ENCODE measurements at regions not wholly inside any gene's neighbourhood (a gene's known extent, or its start where the extent isn't known, plus 50 kb on each side); places are given as distances from the start of the nearest gene placed in this dataset.
"Not testable (repeated sequence)": the region's sequence is repeated elsewhere in the genome, so short reads cannot be mapped to it uniquely, and the experiment has no call there.

DNA sequence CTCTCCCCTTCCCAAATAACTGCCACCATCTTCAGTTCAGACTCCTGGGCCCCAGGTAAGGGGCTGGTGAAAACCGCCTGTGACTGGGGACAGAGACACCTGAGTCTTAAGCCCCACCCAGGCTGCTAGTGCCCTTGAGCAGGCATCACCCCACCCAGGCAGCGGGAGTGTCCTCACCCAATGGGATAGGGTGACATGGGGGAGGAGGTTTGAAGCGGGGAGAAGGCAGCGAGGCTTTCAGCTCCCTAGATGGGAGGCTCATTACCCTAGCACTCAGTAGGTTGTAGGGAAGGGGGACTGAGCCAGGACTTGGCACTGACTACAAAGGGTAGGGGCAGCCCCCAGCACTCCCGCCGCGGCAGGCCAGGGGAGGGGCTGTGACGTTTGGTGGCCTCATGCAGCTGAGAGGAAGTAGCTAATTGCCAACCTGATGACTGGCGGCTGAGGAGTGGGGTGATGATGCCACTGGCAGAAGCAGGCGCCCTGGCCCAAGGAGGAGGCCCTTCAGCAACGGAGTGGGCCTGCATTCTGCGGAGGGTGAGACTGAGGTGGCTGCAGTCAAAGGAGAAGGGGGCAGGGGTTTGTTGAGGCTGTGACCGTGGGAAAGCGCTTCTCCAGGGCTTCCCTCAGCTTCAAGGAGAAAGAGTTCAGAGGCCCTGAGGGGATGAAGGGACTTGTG, 126.9 kb downstream of the MRPL14 start:
- no peak for DNase-seq (ENCODE audit: low read depth in 2 of 2, low spot score in 1 of 2)

DNA sequence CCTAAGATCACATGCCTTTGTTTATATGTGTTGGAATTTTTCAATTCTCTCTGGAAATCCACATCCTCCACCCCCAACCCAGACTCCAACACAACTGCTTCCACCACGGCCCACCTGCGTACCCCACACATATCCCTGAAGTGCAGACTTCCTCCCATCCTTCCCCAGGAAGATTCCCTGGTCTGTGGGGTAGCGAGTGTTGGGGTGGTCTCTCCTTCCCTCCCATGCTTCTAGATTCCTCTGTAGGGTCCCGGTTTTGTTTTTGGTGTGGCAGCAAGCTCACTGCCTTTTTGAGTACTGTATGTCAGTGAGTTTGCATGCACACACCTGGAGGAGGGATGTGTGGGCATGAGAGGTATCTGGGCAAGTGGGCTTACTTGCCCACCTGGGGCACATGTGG, 127.6 kb downstream of the MRPL14 start:
- no peak for DNase-seq (ENCODE audit: low read depth in 2 of 2, low spot score in 1 of 2)

DNA sequence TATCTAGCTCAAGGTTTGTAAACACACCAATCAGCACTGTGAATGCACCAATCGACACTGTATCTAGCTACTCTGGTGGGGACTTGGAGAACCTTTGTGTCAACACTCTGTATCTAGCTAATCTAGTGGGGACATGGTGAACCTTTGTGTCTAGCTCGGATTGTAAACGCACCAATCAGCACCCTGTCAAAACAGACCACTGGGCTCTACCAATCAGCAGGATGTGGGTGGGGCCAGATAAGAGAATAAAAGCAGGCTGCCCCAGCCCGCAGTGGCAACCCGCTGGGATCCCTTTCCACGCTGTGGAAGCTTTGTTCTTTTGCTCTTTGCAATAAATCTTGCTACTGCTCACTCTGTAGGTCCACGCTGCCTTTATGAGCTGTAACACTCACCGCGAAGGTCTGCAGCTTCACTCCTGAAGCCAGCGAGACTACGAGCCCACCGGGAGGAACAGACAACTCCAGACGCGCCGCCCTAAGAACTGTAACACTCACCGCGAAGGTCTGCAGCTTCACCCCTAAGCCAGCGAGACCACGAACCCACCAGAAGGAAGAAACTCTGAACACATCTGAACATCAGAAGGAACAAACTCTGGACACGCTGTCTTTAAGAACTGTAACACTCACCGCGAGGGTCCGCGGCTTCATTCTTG, 128.5 kb downstream of the MRPL14 start:
- DNase-seq (ENCODE audit: low read depth in 2 of 2, low spot score in 1 of 2), result not testable (repeated sequence)

DNA sequence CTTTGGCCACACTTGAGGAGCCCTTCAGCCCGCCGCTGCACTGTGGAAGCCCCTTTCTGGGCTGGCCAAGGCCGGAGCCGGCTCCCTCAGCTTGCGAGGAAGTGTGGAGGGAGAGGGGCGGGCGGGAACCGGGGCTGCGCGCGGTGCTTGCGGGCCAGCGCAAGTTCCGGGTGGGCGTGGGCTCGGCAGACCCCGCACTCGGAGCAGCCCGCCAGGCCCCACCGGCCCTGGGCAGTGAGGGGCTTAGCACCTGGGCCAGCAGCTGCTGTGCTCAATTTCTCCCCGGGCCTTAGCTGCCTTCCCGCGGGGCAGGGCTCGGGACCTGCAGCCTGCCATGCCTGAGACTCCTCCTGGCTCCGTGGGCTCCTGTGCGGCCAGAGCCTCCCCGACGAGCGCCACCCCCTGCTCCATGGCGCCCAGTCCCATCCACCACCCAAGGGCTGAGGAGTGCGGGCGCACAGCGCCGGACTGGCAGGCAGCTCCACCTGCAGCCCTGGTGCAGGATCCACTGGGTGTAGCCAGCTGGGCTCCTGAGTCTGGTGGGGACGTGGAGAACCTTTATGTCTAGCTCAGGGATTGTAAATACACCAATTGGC, 129.2 kb downstream of the MRPL14 start:
- not testable (repeated sequence) for DNase-seq (ENCODE audit: low read depth in 2 of 2, low spot score in 1 of 2)

DNA sequence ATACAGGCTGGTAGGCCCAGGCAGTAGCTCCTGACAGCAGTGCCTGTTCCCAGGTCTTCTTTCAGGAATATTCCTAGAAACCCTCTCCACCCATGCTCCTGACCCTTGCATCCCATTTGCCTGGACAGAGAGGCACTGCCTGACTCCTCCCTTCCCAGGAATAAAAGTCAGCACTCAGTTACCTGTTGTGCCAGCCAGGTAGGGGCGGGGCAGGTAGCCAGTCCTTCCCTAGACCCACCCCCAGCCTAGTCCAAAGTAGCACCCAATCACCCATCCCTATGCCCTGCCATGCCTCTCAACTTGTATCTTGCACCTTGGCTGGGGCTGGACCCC, 129.9 kb downstream of the MRPL14 start:
- no peak for DNase-seq (ENCODE audit: low read depth in 2 of 2, low spot score in 1 of 2)

DNA sequence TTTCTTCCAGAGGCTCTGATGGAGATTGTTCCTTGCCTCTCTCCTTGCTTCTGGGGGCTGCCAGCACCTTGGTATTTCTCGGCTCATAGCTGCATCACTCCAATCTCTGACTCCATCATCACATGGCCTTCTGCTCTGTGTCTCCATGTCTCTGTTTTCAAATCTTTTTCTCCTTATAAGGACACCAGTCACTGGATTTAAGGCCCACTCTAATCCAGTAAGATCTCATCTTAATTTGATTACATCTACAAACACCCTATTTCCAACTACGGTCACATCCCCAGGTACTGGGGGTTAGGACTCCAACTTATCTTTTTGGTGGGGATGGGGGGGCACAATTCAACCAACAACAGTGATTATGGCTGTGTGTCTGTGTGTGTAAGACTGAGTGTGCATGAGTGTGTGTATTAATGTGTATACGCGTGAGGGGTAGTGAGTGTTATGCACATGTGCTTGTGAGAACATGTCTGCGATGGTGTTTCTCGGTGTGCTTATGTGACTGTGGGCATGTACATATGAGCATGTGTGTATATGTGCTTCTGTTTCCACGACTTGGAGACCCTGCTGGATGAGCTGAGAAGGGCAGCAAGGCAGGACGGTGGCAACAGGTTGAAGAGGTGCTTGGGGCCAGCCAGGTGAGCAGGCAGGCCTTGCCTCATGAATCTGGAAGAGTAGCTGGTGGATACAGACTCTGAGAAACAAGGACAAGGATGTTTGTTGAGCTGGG, 130.5 kb downstream of the MRPL14 start:
- DNase-seq (ENCODE audit: low read depth in 2 of 2, low spot score in 1 of 2), result no peak

DNA sequence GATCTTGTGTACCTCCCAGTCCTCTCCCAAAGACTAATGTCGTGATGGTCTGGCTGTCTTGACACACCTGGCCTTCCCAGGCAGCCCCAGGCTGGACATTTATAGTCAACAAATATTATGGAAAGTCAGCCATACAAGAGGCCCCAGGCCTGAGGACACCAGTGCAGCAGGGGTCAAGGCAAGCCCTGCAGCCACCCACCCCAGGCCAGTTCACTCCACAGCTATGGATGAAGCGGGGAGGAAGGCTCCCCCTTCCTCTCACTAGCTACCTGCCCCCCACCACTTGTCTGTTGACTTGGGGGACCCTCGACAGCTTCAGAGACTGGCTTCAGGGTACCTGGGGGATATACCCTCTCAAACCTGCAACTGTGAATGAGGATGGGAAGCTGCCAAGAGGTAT, 132.1 kb downstream of the MRPL14 start:
- no peak for DNase-seq (ENCODE audit: low read depth in 2 of 2, low spot score in 1 of 2)

DNA sequence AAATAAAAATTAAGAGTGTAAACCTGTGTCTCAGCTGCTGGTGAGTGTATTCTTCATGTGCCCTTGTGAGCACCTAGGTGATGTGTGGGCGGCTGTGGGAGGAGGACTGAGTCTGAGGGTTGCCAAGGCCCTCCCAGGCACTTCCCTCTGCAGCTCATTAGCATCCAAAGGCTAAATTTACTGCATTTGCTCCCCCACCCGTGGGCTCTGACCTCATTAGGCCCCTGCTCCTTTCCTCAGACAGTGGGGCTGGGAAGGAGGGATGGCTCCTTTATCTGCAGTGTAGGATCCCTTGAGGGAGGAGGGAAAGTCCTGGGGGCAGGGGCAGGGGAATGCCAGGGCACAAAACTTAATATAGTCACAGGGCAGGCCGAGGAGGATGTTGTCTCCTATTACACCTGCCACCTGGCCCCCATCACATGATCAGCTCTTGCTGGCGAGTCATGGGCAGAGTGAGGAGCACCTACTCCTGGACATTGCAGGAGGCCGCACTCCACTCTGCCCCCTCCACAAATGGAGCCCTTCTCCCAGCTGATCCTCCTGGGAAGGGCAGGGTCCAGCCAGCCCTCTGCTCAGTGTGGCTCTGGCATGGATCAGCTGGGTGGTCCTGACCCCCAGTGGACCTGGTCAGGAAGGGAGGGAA, 133.2 kb downstream of the MRPL14 start:
- DNase-seq (ENCODE audit: low read depth in 2 of 2, low spot score in 1 of 2), result no peak

DNA sequence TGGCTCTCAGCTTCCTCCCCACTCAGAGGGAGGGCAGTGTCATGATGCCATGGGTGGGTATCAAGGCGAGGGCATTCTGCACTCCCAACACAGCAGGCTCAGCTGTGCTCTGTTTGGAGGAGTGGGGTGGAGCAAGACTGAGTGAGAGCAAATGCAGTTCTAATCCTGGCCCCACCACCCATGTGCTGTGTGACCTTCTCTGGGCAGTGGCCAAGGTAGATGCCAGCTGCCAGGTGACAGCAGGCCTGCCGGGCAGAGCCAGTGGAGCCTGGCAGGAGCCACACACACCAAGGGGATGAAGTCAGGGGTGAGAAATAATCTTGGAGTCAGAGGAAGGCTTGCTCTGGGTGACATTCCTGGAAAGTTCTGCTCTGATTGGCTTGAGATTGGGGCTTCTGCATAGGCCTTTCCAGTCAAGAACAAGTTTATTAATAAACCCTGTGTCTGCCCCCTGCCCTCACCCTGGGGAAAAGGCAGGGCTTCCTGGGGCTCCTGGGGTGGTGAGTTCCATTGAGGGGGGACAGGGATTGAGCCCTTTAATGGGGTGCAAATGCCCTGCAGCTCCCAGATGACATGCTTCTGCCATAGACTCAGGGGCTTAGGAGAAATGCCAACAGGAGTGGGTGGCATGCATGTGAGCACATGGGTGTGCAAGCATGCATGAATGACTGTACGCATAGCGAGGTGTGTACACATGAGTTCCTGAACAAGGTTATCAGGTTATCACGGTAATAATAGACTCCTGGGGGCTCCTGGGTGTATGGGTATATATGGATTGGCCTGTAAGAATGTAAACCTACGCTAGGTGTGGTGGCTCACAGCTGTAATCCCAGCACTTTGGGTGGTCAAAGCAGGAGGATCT, 134.2 kb downstream of the MRPL14 start:
- DNase-seq (ENCODE audit: low read depth in 2 of 2, low spot score in 1 of 2), result no peak

DNA sequence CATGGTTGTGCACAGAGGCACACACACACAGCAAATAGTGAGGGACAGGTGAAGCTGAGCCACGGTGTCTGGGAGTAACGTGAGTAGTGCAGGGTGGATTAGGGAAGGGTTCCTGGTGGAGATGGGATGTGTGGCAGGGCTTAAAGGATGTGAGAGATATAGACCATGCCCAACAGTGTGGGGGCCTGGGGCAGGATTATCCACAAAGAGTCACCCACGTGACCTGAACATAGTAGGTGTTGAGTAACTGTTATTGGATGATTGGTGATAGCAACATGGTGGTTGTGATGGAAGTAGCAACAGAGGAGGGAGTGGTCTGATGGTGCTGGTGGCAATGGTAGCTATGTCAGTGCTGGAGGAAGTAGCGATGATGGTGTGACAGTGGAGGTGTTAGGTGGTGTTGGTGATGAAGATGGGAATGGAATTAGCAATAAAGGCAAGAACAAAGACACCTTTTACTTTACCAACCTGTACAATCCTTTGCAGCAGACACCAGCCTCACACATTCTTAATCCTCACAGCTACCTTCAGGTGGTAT, 135.1 kb downstream of the MRPL14 start:
- no peak for DNase-seq (ENCODE audit: low read depth in 2 of 2, low spot score in 1 of 2)

DNA sequence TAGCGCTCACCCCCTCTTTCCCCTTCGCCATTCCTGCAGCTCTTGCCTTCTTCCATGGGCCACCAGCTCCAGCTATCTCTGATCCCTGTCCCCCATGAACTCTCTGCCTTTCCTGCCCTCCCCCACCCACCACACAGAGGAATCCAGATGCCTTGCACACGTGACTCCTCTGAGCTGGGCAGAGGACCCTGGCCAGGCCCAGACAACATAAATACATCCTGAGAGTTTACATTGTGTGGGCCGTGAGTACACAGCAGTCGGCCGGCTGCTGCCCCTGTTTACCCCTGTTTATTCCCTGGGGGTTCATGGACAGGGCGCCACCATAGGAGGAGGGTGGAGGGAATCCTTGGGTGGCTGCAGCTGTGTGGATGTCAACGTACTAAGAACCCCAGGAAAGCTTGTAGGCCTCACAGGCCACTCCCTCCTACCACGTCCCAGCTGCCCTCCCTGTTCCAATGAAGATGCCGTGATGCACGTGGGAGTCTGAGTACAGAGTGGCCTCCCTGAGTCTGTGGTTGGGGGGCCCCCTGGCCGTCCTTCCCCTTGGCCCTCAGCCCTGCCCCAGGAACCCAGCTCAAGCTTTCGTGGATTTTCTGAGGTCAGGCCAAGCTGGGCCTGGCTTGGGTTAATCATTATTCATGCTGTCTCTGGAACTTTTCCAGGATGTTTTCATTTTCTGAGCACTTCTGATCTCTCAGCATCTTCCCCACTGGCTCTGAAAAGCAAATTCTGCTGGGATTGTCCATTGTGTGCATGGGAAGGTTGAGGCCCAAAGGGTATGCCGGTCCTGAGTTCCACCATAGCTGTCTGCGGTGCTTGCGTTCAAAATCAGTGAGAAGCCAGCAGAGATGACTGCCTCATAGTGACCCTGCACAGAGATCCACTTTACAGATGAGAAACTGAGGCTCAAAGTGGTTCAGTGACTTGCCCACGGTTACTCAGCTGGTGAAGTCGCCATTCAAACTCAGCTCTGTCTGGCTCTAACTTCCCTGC, 136.3 kb downstream of the MRPL14 start:
- DNase-seq (ENCODE audit: low read depth in 2 of 2, low spot score in 1 of 2), result no peak

DNA sequence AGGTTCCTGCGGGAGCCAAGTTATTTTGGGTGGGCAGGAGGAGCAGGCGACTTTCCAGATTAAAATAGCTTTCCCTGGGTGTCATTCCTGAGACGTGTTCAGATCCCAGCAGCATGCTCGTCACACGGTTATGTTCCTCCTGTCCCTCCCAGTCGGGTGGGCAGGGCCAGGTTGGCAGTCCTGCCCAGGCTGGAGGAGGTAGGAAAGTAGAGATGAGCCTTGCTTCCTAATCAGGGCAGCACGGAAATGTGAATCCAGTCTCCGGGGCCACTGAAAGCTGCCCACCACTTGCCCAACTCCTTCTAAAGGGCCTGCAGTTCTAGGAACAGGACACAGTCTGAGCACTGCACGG, 137.0 kb downstream of the MRPL14 start:
- no peak for DNase-seq (ENCODE audit: low read depth in 2 of 2, low spot score in 1 of 2)

DNA sequence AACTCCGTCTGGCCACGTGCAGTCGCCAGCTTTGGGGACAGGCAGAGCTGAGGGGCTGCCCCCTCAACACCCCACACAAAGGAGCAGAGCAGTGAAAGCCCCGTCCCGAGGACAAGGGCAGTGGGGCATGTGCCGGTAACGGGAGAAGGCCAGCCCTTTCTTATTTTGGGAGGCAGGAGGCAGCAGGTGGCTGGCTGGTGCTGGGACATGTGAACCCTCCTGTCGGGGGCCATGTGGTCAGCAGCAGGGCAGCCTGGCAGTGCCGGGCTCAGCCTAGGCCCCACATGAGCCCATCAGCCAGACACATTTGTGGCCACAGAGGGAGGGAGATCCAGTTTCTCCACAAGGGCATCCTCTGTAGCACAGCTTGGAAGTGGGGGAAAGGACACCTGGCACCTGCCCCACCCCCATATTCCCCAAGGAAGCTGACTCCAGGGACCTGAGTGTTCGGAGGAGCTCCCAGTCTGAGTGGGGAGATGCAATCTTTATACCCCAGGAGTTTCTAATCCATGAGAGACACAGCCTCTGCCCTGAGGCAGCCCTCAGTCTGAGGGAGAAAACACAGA, 137.6 kb downstream of the MRPL14 start:
- DNase-seq (ENCODE audit: low read depth in 2 of 2, low spot score in 1 of 2), result no peak

DNA sequence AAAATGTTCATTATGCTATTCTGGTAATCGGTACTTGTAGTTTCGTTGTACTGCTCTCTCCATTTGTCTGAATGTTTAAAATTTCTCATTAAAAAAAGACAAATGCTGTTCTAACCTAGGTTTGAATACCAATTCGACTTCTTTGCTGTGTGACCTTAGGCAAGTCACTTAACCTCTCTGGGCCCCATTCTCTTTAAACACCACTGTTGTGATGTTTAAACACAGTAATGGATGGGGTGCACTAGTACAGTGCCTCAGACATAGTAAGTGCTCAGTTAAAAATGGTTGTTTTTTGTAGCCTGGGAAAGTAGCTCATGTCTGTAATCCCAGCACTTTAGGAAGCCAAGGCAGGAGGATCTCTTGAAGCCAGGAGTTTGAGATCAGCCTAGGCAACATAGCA, 138.5 kb downstream of the MRPL14 start:
- no peak for DNase-seq (ENCODE audit: low read depth in 2 of 2, low spot score in 1 of 2)

DNA sequence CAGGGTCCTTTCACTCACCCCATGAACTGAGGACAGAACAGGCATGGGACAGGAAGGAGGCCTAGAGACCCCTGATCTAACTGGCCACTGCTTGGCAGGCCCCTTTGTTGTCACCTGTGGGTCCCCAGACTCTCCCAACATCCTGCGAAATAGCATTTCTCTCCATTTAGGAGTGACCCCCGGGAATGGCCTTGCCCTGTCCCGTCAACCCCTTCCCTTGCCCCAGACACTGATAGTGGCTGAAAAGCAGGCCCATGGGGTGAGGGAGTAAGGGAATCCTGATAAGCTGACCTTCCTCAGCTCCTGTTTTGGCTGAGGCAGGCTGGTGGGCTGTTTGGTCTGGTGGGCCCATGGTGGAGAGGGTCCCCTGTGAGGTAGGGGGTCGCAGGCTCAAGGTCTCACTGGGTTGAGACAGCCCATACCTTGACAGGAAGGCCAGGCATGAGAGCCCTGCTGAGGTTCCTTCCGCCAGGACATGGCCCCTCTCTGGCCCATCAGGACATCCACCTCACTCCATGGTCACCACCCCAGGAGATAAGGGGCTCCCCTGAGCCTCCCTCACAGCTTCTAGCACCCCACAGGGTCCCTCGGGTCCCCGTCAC, 139.3 kb downstream of the MRPL14 start:
- no peak for DNase-seq (ENCODE audit: low read depth in 2 of 2, low spot score in 1 of 2)

DNA sequence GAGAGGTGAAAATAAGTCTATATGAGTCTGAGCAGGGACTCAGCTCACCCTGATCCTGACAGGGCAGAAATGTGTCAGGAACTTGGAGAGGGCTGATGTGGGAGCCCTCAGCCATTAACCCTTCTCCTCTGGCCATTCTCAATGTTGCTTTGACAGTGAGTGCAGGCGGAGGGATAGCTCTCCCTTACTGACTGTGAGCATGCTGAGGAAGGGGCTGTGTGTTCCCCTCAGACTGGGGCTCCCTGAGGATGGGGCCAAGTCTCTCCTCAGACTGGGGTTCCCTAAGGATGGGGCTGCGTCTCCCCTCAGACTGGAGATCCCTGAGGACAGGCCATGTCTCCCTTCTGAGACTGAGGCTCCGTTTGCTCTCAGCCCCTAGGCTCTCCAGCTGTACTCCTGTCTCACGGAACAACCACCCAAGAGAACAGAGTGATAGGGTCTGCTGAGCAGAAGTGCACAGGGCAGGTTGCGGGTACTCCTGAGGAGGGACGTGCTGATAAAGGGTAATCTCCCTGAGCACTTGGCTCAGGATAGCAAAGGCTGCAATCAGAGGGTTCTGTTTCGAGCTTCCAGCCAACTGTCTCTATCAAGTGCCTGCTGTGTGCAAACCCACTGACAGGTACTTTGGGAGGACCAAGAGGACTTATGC, 141.0 kb downstream of the MRPL14 start:
- DNase-seq (ENCODE audit: low read depth in 2 of 2, low spot score in 1 of 2), result no peak

DNA sequence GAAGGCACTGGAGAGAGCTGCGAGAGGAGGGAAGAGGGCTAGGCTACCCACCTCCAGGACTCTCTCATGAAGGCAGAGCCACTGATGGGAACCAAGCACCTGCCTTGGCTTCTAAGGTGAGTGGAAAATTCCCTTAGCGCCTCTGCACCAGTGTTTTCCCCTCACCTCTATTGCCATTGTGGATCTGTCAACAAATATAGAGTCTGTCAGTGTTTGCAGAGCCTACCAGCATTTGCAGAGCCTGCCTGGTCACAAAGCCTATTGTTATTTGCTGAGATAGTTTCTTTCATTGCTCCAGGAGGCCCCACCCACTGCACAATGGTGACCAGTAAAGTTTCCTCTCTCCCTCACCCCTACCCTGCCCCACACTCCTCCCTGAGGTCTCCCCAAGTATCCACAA, 141.9 kb downstream of the MRPL14 start:
- DNase-seq (ENCODE audit: low read depth in 2 of 2, low spot score in 1 of 2), result no peak
